ENCODE measurements at regions not wholly inside any gene's neighbourhood (a gene's known extent, or its start where the extent isn't known, plus 50 kb on each side); places are given as distances from the start of the nearest gene placed in this dataset.

DNA sequence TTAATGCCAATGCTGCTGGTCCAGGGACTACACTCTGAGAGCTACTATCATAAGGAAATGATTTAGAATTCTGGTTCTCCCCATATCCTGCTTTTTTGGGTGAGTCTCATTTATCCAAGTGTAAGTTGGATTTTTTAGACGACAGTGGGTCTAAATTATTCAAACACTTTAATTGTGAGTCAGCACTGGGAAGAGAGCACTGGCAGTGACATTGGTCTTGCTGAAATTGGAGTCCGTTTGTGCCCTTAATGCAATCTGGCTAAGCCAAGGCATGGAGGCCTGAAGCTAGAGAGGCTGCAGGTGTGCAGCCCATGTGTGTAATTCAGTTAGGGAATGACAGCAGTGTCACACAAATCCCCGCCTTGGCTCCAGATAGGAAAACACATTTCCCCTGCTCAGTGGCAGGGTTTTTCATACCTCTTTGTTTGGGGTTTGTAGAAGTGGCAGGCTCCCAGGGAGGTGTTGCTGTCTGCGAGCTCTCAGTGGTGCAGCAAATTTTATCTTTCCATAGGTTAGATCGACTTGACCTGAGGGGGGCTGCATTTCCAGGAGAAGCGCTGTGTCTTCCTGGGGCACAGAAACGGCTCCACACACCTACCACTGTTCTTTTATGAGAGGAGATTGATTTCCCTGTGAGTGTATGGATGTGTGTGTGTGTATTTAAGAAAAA lies 197.7 kb downstream of the CD47 start:
- DNase-seq, result no peak

DNA sequence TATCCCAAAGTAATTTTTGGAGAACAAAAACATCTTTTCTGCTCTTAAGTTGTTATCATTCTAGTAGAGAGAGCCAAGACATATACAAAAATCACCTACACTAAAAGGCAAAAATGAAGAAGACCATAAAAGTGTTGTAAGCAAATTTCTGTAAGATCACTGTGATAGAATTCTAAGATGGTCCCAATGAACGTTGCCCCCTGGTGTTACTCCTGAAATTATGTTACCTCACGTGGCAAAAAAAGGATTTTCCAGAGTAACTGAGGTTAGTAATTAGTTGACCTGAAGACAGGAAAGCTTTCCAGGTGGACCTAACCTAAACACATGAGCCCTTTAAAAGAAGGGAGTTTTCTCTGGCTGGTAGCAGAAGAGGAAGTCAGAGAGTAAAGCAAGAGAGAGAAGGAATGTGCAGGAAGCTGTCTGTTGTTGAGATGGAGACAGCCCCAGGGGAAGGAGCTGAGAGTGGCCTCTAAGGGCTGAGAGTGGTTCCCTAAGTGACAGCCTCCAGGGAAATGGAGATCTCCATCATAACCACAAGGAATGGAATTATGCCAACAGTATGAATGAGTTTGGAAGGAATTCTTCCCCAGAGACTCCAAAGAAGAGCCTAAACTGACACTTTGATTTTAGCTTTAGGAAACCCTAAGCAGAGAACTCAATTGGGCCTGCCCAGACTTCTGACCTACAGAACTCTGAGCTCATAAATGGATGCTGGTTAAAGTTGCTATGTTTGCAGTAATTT lies 205.9 kb downstream of the CD47 start:
- TF ChIP-seq, protein P1, sequence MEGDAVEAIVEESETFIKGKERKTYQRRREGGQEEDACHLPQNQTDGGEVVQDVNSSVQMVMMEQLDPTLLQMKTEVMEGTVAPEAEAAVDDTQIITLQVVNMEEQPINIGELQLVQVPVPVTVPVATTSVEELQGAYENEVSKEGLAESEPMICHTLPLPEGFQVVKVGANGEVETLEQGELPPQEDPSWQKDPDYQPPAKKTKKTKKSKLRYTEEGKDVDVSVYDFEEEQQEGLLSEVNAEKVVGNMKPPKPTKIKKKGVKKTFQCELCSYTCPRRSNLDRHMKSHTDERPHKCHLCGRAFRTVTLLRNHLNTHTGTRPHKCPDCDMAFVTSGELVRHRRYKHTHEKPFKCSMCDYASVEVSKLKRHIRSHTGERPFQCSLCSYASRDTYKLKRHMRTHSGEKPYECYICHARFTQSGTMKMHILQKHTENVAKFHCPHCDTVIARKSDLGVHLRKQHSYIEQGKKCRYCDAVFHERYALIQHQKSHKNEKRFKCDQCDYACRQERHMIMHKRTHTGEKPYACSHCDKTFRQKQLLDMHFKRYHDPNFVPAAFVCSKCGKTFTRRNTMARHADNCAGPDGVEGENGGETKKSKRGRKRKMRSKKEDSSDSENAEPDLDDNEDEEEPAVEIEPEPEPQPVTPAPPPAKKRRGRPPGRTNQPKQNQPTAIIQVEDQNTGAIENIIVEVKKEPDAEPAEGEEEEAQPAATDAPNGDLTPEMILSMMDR (IDR thresholded peaks at IDR 0.05), result no peak
- peaks cover 2% of the 10 kb centered on the region for H3K9me3 Mint-ChIP-seq
- intact Hi-C loops (cut with micrococcal nuclease), result no loop called here
- ChIA-PET CTCF (interaction anchor here (1.2 to 2.5 kb wide), 2 partner anchors 9 to 15 kb away, joined by 3 to 8 read pairs; no protein-coding TSS in a partner anchor), POLR2A (no interaction called here)
- peaks cover 4% of the 10 kb centered on the region for H3K4me1 Mint-ChIP-seq (ENCODE audit: low read depth)
- H3K4me3 Mint-ChIP-seq, result no peak overlapping the region
- H3K27ac Mint-ChIP-seq, result no peak overlapping the region
- no peaks in the 10 kb centered on the region for H3K36me3 Mint-ChIP-seq (ENCODE audit: low read depth)
- ATAC-seq (no peak), DNase-seq (no peak)
- no peaks in the 10 kb centered on the region for H3K27me3 Mint-ChIP-seq

More for the DNA sequence above, 197.7 kb downstream of the CD47 start:
- ChIA-PET POLR2A (interaction anchor here (0.9 kb wide), 1 partner anchor 188 kb away, joined by 3 read pairs; no protein-coding TSS in a partner anchor), CTCF (interaction anchor here (1.0 kb wide), 1 partner anchor 9 kb away, joined by 3 read pairs; no protein-coding TSS in a partner anchor)
- H3K4me3 Mint-ChIP-seq, result no peak overlapping the region
- intact Hi-C loops (cut with micrococcal nuclease), result no loop called here
- TF ChIP-seq, protein P1 (IDR thresholded peaks at IDR 0.05), result no peak
- H3K36me3 Mint-ChIP-seq (ENCODE audit: low read depth), result no peaks in the 10 kb centered on the region
- peaks cover 2% of the 10 kb centered on the region for H3K9me3 Mint-ChIP-seq
- peaks cover 23% of the 10 kb centered on the region for H3K27me3 Mint-ChIP-seq
- no peak for ATAC-seq
- no peak overlapping the region for H3K27ac Mint-ChIP-seq
- H3K4me1 Mint-ChIP-seq (ENCODE audit: low read depth), result no peaks in the 10 kb centered on the region

DNA sequence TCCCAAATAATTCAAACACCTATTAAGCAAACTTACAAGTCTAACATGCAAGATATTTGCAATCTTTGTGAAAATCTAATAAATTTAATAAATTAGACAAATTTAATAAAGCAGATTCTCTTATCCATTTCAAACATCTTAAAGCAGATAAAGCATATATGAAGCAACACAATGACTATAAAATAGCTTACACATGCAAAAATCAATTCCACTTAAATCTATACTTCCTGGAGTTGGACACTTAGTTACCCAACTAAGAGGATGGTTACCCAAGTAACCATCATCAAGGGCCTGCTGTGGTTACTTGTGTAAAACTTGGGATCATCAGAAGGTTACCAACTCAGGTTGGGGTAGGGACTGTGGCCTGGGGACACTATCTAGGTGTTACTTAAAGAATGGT lies 206.8 kb downstream of the CD47 start:
- ChIA-PET POLR2A (no interaction called here), CTCF (interaction anchor here (1.2 to 2.5 kb wide), 3 partner anchors 10 to 43 kb away, joined by 3 to 8 read pairs (median 4); no protein-coding TSS in a partner anchor)
- intact Hi-C loops (cut with micrococcal nuclease), result no loop called here

DNA sequence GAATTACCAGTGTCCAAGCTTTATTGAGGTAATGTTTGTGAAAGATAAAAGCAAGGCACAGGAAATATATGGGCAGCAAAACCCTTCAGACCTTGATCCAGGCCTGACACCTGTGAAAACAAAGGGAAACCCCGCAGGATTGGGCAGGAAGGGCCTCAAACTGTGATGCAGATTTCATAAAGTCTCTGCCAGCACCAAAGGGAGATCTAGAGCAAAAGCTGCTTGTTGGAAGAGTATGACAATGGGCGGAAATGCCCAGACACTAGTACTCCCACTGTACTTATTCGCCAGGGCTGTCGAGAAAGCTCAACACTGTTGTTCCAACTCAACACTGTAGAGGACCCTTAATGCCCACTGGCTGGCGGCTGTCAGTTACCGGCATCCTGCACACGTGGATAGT lies 207.9 kb downstream of the CD47 start:
- ChIA-PET CTCF (interaction anchor here (1.7 kb wide), 1 partner anchor 45 kb away, joined by 4 read pairs; no protein-coding TSS in a partner anchor), POLR2A (interaction anchor here (0.6 kb wide), 1 partner anchor 134 kb away, joined by 3 read pairs; no protein-coding TSS in a partner anchor)
- no peaks in the 10 kb centered on the region for H3K9me3 Mint-ChIP-seq
- no peak for ATAC-seq
- TF ChIP-seq, protein P1 (IDR thresholded peaks at IDR 0.05), result no peak
- H3K27ac Mint-ChIP-seq, result no peak overlapping the region
- H3K4me3 Mint-ChIP-seq, result no peak overlapping the region
- DNase-seq, result no peak
- no peaks in the 10 kb centered on the region for H3K36me3 Mint-ChIP-seq (ENCODE audit: low read depth)
- peaks cover 2% of the 10 kb centered on the region for H3K27me3 Mint-ChIP-seq
- intact Hi-C loops (cut with micrococcal nuclease), result no loop called here
- H3K4me1 Mint-ChIP-seq (ENCODE audit: low read depth), result peaks cover 4% of the 10 kb centered on the region

More for the DNA sequence above, 206.8 kb downstream of the CD47 start:
- Mint-ChIP-seq H3K4me1 (ENCODE audit: low read depth) (peaks cover 4% of the 10 kb centered on the region), H3K27me3 (peaks cover 2% of the 10 kb centered on the region), H3K27ac (no peak overlapping the region), H3K4me3 (no peak overlapping the region), H3K9me3 (peaks cover under 1% of the 10 kb centered on the region), H3K36me3 (ENCODE audit: low read depth) (no peaks in the 10 kb centered on the region)
- DNase-seq (no peak), ATAC-seq (no peak)
- TF ChIP-seq, protein P1 (IDR thresholded peaks at IDR 0.05), result no peak
